LNCaP clone FGC (cell line): ENCODE measurements at regions not wholly inside any gene's neighbourhood (a gene's known extent, or its start where the extent isn't known, plus 50 kb on each side); places are given as distances from the start of the nearest gene placed in this dataset.

Experiments used
- DNase-seq: peaks from one replicate; pipeline ENCODE4 v3.0.0-alpha.2; 2011; ENCODE audit warnings: low read depth
- H3K4me3 ChIP-seq: 2 replicates; pipeline ENCODE4 v1.5.1; 2011; ENCODE audit warnings: mild to moderate bottlenecking, low read depth, low read length, control low read depth
- TF ChIP-seq, protein P1 (sequence below): IDR thresholded peaks from 2 replicates; pipeline ENCODE4 v1.5.1; 2012; ENCODE audit warnings: mild to moderate bottlenecking; ENCODE audit not compliant: control insufficient read depth, insufficient read depth; ENCODE audit errors: extremely low read depth

DNA sequence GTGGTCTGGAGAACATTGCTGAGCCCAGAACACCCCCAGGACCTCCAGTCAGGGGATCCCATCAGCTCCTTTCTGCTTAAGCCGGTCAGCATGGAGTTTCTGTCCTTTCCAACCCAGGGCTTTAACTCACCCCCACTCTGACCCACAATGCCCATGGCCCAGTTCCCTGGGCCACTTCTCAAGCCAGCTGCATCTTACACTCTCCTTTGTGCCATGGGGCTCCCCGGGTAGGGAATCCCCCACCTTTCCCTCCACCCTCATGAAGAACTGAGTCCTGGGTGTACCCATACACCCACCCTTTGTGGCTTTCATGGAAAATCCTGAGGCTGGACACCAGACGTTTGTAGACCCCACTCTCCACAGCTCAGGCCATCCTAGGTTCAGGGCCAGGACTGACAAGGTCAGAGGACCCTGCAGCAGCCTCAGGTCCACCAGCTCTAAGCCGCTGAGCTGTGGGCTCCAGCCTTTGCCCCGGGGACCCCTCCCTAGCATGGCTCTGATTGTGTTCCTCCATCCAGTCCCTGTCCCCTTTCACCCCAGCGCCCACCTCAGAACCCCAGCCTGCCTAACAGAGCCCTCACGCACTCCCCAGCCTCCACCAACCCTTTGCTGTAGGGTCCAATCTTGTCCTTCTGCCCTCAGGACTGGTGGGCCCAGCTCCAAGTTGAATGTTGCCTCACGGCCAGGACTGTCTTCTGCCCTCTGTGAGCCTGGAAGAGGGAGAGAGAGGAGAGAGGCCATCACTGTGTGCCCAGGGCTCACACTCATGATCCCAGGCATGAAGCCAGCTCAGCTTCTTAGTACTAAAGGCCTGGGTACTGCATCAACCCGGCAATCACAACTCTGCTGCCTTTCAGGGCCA is 394.8 kb downstream of the MATN1 start:
- no peak for DNase-seq
- no peak overlapping the region for H3K4me3 ChIP-seq
- TF ChIP-seq, protein P1, sequence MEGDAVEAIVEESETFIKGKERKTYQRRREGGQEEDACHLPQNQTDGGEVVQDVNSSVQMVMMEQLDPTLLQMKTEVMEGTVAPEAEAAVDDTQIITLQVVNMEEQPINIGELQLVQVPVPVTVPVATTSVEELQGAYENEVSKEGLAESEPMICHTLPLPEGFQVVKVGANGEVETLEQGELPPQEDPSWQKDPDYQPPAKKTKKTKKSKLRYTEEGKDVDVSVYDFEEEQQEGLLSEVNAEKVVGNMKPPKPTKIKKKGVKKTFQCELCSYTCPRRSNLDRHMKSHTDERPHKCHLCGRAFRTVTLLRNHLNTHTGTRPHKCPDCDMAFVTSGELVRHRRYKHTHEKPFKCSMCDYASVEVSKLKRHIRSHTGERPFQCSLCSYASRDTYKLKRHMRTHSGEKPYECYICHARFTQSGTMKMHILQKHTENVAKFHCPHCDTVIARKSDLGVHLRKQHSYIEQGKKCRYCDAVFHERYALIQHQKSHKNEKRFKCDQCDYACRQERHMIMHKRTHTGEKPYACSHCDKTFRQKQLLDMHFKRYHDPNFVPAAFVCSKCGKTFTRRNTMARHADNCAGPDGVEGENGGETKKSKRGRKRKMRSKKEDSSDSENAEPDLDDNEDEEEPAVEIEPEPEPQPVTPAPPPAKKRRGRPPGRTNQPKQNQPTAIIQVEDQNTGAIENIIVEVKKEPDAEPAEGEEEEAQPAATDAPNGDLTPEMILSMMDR: no peak

DNA sequence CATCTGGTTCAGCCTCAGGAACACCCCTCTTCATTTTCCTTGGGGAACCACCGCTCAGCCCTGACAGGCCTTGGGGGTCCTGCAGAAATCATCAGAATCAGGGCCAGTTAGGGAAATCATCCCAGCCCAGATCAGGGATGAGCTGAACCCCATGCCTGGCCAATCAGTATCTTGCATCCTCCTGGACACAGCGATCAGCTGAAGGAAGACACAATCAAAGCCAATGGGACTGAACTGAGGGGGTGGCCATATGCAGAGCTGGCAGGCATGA is 395.4 kb downstream of the MATN1 start:
- TF ChIP-seq, protein P1: no peak
- DNase-seq: no peak
- H3K4me3 ChIP-seq: no peak overlapping the region

DNA sequence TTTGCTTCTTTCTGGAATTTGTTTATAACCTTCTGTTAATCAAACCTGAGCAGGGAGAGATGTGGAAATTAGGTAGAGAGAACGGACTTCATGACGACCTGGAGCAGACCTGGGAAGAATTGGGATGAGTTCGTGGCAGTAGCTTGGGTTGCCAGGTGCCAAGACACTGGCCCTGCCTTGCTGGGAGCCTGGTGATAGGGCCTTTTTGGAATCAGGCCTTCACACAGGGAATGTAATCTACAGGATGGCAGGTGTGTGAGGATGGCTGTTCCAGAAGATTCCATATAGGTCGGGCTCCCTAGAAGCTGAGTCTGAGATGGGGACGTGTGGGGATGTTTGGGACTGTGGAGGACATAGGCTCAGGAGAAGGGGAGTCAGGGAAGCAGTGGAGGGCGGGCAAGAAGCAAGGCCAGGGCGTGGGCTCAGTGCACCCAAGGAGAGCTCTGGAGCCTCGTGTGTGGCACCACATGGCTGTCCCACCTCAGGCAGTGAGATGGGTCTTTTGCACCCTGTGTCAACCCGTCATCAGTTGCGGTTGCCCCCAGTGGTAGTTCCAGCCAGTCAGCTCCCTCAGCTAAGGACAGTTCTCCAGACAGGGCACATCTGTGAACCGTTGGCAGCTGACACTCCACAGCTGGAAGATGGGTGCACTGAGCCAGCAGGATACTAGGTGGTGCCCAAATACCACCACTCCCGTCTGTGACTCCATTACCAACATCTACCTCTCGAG is 395.9 kb downstream of the MATN1 start:
- no peak for DNase-seq
- TF ChIP-seq, protein P1: no peak

DNA sequence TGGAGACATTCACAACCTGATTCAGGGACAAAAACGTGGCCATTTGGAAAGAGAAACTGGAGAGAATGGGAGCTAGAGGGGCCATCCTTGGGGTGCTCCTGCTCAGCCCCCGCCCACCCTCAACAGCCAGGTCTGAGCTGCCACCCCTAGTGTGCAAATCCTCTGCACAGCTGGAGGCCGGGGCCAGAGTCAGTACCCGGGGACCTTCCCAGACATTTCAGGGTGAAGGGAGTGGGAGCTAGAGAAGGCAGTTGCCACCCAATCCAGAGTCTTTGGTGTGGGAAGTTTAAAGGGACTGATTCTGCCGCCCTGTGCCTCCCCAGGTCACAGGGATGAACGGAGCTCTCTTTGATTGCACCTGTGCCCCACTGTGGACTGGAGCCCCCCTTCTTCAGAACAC is 397.4 kb downstream of the MATN1 start:
- H3K4me3 ChIP-seq: no peak overlapping the region
- no peak for DNase-seq
- TF ChIP-seq, protein P1: no peak

More for the DNA sequence above, 395.9 kb downstream of the MATN1 start:
- no peak overlapping the region for H3K4me3 ChIP-seq

DNA sequence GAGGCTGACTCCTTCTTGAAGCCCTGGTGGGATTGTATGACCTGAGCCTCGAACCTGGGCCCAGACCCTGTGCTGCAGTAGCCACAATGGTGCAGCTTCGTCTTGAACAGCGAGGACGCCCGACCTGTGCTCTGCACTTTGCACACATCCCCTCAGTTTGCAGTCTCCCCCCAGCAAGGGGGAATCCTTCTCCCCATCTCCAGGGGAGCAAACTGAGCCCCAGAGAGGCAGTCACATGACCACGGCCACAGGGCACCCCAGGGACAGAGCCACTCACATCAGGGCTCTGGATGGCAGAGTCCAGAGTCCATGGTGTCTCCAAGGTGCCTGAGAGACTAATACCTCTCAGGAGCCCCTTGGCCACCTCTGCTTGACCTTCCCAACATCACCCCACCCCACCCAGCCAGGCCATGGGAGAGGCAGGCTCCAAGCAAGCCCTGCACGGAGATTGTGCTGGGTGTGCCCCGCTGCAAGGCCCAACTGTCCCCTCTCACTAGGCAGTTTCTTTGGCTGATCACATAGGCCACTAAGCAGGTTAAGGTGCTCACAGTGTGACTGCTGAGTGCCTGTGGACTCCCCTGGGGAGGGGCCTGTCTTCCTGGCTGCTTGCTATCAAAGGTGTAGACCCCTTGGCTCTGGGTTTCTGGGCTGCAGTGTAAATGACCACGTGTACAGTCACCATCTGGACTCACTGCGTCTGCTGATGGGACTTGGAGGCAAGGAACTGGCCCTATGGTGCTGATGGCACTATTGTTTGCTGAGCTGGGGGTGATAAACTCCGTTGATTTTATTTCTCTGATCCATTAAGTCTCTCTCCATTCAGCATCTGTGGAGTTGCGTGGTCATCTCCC is 398.1 kb downstream of the MATN1 start:
- no peak for DNase-seq
- TF ChIP-seq, protein P1: no peak
- no peak overlapping the region for H3K4me3 ChIP-seq

DNA sequence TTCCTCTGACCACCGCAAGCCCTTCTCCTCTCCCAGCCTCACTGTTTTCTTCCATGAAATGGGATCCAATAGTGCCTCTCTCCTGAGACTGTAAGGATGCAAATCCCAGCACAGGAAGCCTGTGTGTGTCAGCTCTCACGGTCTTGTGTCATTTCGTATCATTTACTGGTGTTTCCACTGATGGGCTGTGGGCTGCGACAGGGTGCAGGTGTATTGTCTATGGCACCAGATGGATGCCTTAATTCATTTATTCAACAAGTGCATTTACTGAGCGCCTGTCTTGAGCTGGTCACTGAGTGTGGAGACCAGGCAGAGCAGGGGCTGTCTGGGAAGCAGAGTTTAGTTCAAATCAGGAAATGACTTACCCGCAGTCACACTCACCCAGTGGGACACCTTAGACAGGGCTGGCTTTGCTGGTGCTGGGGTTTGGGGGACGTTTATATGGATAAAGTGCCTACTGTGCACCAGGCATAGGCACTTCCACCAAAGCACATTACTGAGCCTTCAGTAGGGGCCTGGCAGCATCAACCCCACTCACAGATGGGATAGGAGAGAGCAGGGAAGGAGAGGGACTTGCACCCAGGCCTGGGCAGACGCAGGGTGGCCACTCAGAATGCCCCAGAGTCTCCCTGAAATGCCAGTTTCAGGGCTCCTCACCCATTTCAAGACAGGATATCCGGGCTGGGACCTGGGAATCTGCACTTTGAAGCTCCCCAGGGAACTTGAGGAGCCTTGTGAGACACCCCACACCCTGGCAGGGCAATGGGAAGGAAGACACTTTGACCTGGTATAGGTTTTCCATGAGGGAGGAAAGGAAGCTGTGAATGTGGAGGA is 398.9 kb downstream of the MATN1 start:
- TF ChIP-seq, protein P1: no peak
- DNase-seq: no peak
- H3K4me3 ChIP-seq: no peak overlapping the region
